Stimulated activated CD8-positive, alpha-beta memory T cell treated with anti-CD3 and anti-CD28 coated beads, Interleukin-4, amount 100 ng/mL, for 4 hours (primary cell): ENCODE measurements at regions not wholly inside any gene's neighbourhood (a gene's known extent, or its start where the extent isn't known, plus 50 kb on each side); places are given as distances from the start of the nearest gene placed in this dataset.

Source experiments
- DNase-seq, 2 donors: peaks; one replicate each; pipeline ENCODE4 v3.0.0-alpha.2; 2020; ENCODE audit warnings: low read depth in 2 of 2, low spot score in 1 of 2

DNA sequence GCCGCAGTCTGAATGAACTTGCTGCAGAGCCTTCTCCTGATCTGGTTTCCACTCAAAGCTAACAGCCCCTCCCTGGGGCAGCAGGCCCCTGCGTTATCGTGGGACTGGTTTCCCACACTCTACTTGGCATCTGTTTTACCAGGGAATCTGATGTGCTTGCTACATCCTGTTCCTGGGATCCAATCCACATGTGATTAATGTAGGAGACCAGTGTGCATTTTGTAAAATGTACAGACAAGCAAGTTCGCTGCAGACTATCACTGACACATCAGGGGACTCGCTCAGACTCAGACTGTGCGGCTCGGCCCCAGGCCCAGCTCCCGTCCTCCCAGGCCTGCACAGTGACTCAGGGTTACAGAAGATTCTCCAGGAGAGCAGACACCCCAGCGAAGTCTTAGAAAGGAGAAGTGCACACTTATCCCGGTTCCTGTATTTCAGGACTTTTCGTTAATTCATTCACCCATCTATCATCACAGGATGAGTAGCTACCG lies 340.1 kb downstream of the MATN1 start:
- DNase-seq = no peak

DNA sequence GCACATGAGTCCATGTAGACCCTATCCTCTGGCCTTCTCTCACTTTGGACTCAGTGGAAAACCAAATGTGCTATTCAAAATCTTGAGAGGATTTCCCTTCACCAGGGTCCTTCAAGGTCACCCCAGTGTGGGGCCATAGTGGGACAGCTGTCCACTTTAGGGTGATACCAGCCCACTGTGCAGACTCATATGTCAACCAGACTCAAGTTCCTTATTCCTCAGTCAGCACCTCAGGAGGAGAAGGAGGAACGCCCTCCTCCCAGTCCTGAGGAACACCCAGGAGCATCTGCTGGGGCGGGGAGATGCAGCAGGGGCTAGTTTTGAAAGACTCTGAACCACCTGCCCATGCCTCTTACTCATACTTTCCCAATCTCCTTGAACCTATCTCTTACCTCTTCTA lies 340.9 kb downstream of the MATN1 start:
- no peak for DNase-seq

DNA sequence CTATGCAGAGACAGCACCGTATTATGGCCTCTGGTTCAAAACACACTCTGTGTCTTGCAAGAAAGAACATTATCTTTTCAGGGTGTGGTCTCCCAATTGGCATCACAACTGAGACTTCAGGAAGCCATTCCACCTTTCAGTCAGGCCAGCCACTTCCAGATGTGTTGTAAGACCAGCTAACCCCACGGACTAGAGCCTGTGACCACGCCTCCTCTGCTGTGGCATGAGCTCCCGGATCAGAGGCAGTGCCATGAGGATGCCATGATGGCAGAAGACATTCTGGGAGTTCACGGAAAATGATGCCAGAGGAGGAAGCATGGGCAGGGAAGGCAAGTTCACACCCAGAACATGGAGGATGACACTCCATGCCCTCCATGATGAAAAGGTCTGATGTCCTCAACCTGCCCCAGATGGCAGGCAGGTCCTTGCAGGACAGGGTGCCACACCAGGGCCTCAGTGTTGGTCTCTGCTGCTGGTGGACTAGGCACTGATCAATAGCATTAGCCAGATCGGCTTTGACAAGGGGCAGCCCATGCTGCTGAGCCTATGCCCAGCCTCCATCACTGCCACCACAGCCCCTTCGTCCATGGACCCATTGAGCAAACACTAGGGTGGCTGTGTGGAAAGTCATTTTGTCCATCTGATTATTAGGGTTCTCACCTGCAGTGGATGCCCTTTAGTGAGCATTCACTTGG lies 341.6 kb downstream of the MATN1 start:
- DNase-seq = no peak

- DNase-seq = no peak
These were observed 342.1 kb downstream of the MATN1 start for GRCh38 chr1:30381266-30381665.

DNA sequence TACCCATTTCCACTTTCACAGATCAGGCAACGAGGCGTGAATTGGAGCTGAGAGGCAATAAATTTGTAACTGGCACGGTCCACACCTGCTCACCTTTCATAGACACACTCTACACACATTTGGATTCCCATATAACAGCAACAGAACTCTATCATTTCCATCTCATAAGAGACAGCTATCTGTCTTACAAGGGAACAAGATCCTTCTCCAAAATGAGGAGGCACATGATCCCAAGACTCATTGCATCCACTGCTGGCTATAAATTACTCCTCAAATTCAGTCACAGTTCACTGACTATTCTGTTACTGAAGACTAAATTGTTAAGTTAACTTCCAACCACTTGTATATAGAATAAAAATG lies 342.8 kb downstream of the MATN1 start:
- no peak for DNase-seq

DNA sequence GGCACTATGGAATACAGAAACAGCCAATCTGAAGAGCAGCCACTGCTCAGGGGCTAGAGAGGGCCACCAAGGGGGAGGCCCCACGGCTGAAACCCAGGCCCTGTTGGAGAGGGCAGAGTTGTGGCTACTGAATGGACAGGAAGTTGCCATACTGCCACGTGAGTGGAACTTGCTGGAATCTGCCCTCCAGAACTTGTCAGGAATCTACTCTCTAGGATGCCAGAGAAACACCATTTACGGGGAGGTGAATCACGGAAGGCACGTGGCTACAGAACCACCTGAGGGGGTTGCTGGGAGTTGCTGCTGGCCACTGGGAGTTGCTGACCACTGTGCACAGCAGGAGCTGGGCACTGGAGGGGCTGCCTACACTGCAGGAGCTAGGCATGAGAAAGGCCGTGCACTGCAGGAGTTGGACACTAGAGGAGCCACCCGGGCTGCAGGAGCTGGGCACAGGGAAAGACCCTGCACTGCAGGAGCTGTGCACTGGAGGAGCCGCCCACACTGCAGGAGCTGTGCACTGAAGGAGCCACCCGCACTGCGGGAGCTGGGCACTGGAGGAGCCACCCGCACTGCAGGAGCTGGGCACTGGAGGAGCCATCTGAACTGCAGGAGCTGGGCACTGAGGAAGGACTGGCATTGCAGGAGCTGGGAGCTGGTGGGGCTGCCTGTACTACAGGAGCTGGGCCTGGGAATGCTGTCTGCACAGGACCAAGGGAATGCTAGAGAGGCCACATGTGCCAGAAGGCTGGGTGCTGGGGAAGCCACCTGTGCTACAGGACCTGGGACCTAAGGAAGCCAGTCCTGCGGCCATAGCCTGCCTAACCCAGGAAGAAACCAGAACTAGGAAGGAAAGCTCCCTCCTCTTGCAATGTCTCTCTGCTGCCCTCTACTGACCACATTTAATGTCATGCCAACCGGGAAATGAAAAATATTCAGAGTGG lies 343.4 kb downstream of the MATN1 start:
- DNase-seq = peak in 1 of 2 donors; percentile 12

- no peak for DNase-seq
These were observed 344.3 kb downstream of the MATN1 start for GRCh38 chr1:30378991-30379581.

GRCh38 chr1:30378003-30378596 lies 345.3 kb downstream of the MATN1 start:
- no peak for DNase-seq

DNA sequence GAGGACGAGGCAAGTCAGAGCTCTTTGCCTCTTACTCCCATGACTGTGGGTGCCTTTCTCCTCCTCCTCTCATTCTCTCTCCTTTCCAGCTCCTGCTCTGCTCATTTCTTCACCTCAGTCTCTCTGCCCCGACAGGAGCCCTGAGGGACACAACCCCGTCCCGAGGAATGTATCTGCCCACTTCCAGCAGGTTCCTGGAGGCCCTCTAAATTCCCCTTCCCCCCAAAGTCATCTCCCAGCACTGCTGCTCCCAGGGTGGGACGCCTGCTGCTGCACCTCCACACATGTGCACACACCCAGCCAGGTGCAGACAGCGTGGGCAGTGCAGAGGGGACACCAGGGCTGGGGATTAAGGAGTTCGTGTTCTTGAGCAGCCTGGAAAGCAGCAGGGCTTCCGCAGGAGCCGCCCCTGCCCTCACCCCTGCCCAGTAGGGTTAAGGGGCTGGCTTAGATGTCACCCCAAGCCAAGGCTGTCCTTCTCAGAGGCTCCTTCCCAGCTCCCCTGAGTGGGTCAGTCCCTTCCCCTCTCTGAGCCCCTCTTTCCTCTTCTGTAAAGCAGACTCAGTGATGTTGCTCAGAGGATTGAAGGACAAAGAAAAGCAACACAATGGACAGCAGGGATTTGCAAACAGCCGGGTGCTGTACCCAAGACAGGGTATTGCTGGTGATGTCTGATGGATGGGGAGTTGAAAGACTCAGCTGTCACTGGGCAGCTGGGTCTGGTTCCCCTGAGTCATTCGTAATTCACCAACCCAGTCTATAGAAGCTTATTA lies 346.0 kb downstream of the MATN1 start:
- DNase-seq = no peak

- DNase-seq = no peak
These were observed 347.2 kb downstream of the MATN1 start for GRCh38 chr1:30376054-30376697.

- DNase-seq = no peak
These were observed 348.2 kb downstream of the MATN1 start for GRCh38 chr1:30375156-30375555.

- no peak for DNase-seq
These were observed 348.9 kb downstream of the MATN1 start for GRCh38 chr1:30374400-30375070.

DNA sequence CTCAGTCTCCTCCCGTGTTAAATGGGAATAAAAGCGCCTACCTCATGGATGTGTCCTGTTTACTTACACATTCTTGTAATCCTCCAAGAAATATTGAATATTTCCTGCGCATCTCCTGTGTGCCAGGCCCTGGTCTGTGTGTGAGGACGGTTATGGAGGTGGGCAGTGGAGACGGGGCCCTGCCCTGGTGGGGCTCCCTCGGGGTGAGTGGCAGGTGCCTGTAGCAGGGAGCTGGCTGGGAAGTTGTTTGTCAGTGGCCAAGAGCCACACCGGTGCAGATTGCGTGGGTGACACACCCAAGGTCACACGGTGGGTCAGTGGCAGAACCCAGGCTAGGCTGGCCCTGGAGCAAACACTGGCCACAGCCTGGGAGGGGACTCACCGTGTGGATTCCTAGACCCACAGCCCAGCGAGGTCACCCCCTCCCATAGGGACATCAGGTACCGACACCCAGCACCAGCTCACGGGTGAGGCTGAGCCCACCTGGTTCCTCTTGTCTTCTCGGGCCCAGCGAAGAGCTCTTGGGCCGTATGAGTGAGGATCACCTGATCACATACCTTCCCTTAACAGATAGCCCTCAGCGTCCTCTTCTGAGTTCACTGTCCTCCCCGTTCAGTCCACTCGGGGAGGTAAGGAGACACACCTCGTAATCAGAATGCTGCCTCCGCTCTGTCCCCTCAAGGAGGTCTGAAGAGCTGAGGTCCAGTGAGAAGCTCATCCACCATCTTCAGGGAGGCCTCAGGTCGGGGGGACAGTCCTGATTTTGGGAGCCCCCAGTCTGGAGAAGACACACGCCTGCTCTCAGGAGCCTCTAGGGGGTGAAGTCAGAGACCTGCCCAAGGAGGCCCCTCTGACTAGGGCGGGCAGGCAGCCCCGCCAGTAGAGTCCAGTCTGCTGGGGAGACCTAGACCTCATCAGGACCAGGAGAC lies 349.6 kb downstream of the MATN1 start:
- no peak for DNase-seq

GRCh38 chr1:30372792-30373433 lies 350.5 kb downstream of the MATN1 start:
- no peak for DNase-seq

DNA sequence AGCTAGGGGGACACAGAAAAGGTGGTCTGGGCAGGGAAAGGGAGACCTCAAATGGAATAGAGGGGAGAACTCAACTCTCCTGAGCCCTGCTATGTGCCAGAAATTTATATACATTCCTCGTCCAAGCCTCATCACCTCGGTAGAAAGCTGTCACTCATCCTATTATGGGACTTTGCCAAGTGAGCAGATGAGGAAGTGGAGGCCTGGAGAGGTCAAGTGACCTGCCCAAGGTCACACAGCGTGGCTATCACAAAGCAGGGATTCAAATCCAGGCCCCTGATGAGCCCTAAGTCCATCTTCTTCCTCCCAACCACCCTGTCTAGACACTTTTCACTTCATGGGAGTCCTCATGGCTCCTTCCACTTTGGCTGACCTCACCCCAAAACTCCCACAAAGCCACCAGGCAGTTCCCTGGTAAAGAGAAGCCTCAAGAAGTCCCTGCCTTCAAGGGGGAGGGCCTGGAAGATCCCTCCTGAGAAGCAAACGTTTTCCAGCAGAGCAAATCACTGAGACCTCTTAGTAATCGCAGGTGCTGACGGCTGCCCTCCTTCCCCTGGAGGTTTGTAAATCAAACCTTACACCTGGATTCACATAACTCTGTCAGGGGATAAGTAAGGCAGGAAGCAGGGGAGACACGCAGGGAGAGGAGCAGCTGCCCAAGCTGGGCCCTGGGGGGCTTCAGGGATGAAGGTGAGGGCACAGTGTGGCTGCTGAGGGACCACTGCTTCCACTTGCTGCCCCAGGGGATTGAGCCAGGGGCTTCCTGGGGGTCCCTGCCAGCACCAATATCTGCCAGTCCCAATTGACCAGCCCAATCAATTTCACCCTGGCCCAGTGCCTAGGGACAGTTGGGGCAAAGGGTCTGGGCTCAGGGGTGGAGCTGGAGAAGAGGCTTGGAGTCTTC lies 351.2 kb downstream of the MATN1 start:
- DNase-seq = no peak

GRCh38 chr1:30371179-30371788 lies 352.1 kb downstream of the MATN1 start:
- DNase-seq = no peak
